Activated B cell treated with CpG ODN at 0.5 μM for 24 hours (primary cell): ENCODE measurements at regions not wholly inside any gene's neighbourhood (a gene's known extent, or its start where the extent isn't known, plus 50 kb on each side); places are given as distances from the start of the nearest gene placed in this dataset.
"Not testable (repeated sequence)": the region's sequence is repeated elsewhere in the genome, so short reads cannot be mapped to it uniquely, and the experiment has no call there.

Source experiments
- ATAC-seq: fragments of 200-7000 bp; cut with Tn5 transposase; one replicate; pipeline ENCODE4 v1.10.0; 2021; ENCODE audit warnings: low read depth, mild to moderate bottlenecking, moderate library complexity
- CTCF ChIA-PET: fragments of 350-600 bp; sonication (Branson Sonifier 250); formaldehyde crosslinking; loops from one replicate; lab custom pipeline; 2021; ENCODE audit warnings: antibody characterized with exemption; lab: Charles Lee
- POLR2A ChIA-PET: fragments of 350-600 bp; sonication (Branson Sonifier 250); formaldehyde crosslinking; loops from one replicate; lab custom pipeline; 2021; ENCODE audit warnings: antibody characterized with exemption; lab: Charles Lee
- DNase-seq: peaks from one replicate; pipeline ENCODE4 v3.0.0; 2022
- H3K27ac Mint-ChIP-seq: one replicate; pipeline ENCODE4 v1.8.0; 2020; ENCODE audit warnings: mixed read lengths
- H3K27me3 Mint-ChIP-seq: one replicate; pipeline ENCODE4 v1.8.0; 2021; ENCODE audit warnings: mixed read lengths
- H3K36me3 Mint-ChIP-seq: one replicate; pipeline ENCODE4 v1.8.0; 2021; ENCODE audit warnings: low read depth, mixed read lengths
- H3K4me1 Mint-ChIP-seq: one replicate; pipeline ENCODE4 v1.8.0; 2021; ENCODE audit warnings: mixed read lengths
- H3K4me3 Mint-ChIP-seq: one replicate; pipeline ENCODE4 v1.8.0; 2020; ENCODE audit warnings: mild to moderate bottlenecking, mixed read lengths
- H3K9me3 Mint-ChIP-seq: one replicate; pipeline ENCODE4 v1.8.0; 2020; ENCODE audit warnings: mixed read lengths
- CTCF ChIP-seq: fragments of 200-600 bp; IDR thresholded peaks from one replicate; pipeline ENCODE4 v1.8.0; 2022; ENCODE audit warnings: antibody characterized with exemption, mild to moderate bottlenecking
- intact Hi-C: fragments of 100-400 bp; cut with micrococcal nuclease; formaldehyde crosslinking; loops from one replicate; pipeline ENCODE4 v1.15.1; 2024

GRCh38 chr7:125061776-125062397 is 132.3 kb upstream of the POT1 start:
- no peak overlapping the region for H3K27ac Mint-ChIP-seq
- no peaks in the 10 kb centered on the region for H3K27me3 Mint-ChIP-seq
- no peak for TF ChIP-seq CTCF
- no peaks in the 10 kb centered on the region for H3K36me3 Mint-ChIP-seq
- no peak overlapping the region for H3K4me3 Mint-ChIP-seq
- ChIA-PET POLR2A (no interaction called here), CTCF (no interaction called here)
- no peak for DNase-seq
- ATAC-seq = peak; percentile 47
- intact Hi-C loops = no loop called here
- peaks cover 2% of the 10 kb centered on the region for H3K4me1 Mint-ChIP-seq
- H3K9me3 Mint-ChIP-seq = no peaks in the 10 kb centered on the region

GRCh38 chr7:125061083-125061745 is 131.6 kb upstream of the POT1 start:
- H3K9me3 Mint-ChIP-seq, intact Hi-C loops, H3K4me1 Mint-ChIP-seq, DNase-seq, ATAC-seq, POLR2A ChIA-PET, H3K27me3 Mint-ChIP-seq, H3K27ac Mint-ChIP-seq, H3K36me3 Mint-ChIP-seq, CTCF ChIA-PET, H3K4me3 Mint-ChIP-seq: not testable (repeated sequence)

- H3K36me3 Mint-ChIP-seq = no peaks in the 10 kb centered on the region
- H3K4me1 Mint-ChIP-seq = peaks cover 2% of the 10 kb centered on the region
- H3K4me3 Mint-ChIP-seq = no peak overlapping the region
- ATAC-seq (no peak), DNase-seq (no peak)
- H3K27ac Mint-ChIP-seq = no peak overlapping the region
- no peak for TF ChIP-seq CTCF
- intact Hi-C loops = loop anchor here (5.0 kb wide), 1 partner anchor 1842 kb away; no protein-coding TSS in a partner anchor
- CTCF ChIA-PET = interaction anchor here (1.7 kb wide), 1 partner anchor 612 kb away, joined by 4 read pairs; no protein-coding TSS in a partner anchor
- H3K9me3 Mint-ChIP-seq = no peaks in the 10 kb centered on the region
- H3K27me3 Mint-ChIP-seq = no peaks in the 10 kb centered on the region
- POLR2A ChIA-PET = no interaction called here
These were observed 130.3 kb upstream of the POT1 start for GRCh38 chr7:125059861-125060456.

GRCh38 chr7:125057963-125058362 is 128.3 kb upstream of the POT1 start:
- DNase-seq (no peak), ATAC-seq (no peak)
- no peaks in the 10 kb centered on the region for H3K27me3 Mint-ChIP-seq
- no peaks in the 10 kb centered on the region for H3K36me3 Mint-ChIP-seq
- intact Hi-C loops = loop anchor here (5.0 kb wide), 1 partner anchor 1844 kb away; no protein-coding TSS in a partner anchor
- no peaks in the 10 kb centered on the region for H3K9me3 Mint-ChIP-seq
- H3K4me3 Mint-ChIP-seq = no peak overlapping the region
- ChIA-PET CTCF (no interaction called here), POLR2A (no interaction called here)
- peaks cover 2% of the 10 kb centered on the region for H3K4me1 Mint-ChIP-seq
- no peak for TF ChIP-seq CTCF
- no peak overlapping the region for H3K27ac Mint-ChIP-seq

GRCh38 chr7:125055376-125055775 is 125.8 kb upstream of the POT1 start:
- Mint-ChIP-seq H3K4me1 (no peaks in the 10 kb centered on the region), H3K27ac (no peak overlapping the region), H3K9me3 (no peaks in the 10 kb centered on the region), H3K36me3 (no peaks in the 10 kb centered on the region), H3K27me3 (no peaks in the 10 kb centered on the region), H3K4me3 (no peak overlapping the region)
- DNase-seq (no peak), ATAC-seq (no peak)
- TF ChIP-seq CTCF = no peak
- intact Hi-C loops = loop anchor here (5.0 kb wide), 1 partner anchor 1847 kb away; no protein-coding TSS in a partner anchor
- CTCF ChIA-PET = no interaction called here
- POLR2A ChIA-PET = no interaction called here
